Duodenal mucosa (tissue), 2 donors: ENCODE measurements at regions not wholly inside any gene's neighbourhood (a gene's known extent, or its start where the extent isn't known, plus 50 kb on each side); places are given as distances from the start of the nearest gene placed in this dataset.

Experiments
- H3K27ac ChIP-seq: one replicate; pipeline ENCODE4 v1.7.0; 2013; ENCODE audit warnings: low read depth, low read length
- H3K27me3 ChIP-seq, 2 donors: one replicate each; pipeline ENCODE4 v1.7.0; 2013; ENCODE audit warnings: low read length in 2 of 2, control low read depth in 1 of 2; ENCODE audit not compliant: insufficient read depth in 2 of 2, control insufficient read depth in 1 of 2
- H3K36me3 ChIP-seq, 2 donors: one replicate each; pipeline ENCODE4 v1.7.0; 2013; ENCODE audit warnings: low read length in 2 of 2, control low read depth in 1 of 2; ENCODE audit not compliant: insufficient read depth in 2 of 2, control insufficient read depth in 1 of 2
- H3K4me1 ChIP-seq, 2 donors: one replicate each; pipeline ENCODE4 v1.7.0; 2013; ENCODE audit warnings: low read length in 2 of 2, control low read depth in 1 of 2; ENCODE audit not compliant: insufficient read depth in 2 of 2, control insufficient read depth in 1 of 2
- H3K4me3 ChIP-seq, 2 donors: one replicate each; pipeline ENCODE4 v1.7.0; 2013; ENCODE audit warnings: low read length in 2 of 2, low read depth in 1 of 2
- H3K9ac ChIP-seq, 2 donors: one replicate each; pipeline ENCODE4 v1.7.0; 2013; ENCODE audit warnings: low read length in 2 of 2, low read depth in 1 of 2
- H3K9me3 ChIP-seq, 2 donors: one replicate each; pipeline ENCODE4 v1.7.0; 2013; ENCODE audit warnings: low read length in 2 of 2, control low read depth in 1 of 2; ENCODE audit not compliant: control insufficient read depth in 1 of 2

DNA sequence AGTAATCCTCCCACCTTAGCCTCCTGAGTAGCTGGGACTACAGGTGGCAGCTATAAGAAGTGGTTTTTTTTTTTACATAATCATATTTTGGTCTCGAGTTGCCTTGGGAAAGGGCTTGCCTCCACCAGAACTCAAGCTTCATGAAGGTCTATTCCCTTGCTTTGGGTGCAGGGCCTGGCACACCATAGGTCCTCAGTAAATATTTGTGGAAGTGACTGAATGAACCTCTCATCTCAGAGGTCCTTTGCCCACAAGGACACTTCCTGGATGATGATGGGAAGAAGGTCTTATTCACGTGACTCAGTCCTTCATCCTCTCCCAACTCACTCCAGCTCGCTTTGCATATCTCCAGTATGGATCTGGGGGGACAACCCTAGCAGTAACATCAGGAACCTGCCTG lies 114.0 kb upstream of the MED13L start:
- no peak overlapping the region for H3K4me3 ChIP-seq
- H3K27ac ChIP-seq, result no peak overlapping the region
- H3K9me3 ChIP-seq, result no peaks in the 10 kb centered on the region
- H3K27me3 ChIP-seq, result no peaks in the 10 kb centered on the region
- H3K9ac ChIP-seq, result no peak overlapping the region
- H3K4me1 ChIP-seq, result no peaks in the 10 kb centered on the region
- H3K36me3 ChIP-seq, result no peaks in the 10 kb centered on the region

DNA sequence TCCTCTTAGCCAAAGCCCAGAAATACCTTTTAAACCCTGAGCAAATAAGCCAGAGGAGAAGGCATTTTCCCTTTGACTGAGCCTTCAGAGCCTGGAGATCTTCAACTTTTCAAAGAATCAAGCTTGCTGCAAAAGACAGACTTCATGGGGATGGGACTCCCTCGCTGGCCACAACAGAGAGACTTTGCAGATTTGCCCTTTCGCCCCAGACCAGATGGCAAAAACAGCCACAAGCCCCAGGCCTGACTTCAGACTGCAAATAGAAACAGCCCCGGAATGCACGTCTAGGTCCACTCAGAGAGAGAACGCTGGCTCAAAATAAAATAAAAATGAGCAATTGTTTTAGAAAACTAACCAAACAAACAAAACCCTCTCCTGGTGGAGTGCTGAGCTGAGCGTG lies 114.6 kb upstream of the MED13L start:
- H3K9me3 ChIP-seq, result no peaks in the 10 kb centered on the region
- H3K27me3 ChIP-seq, result no peaks in the 10 kb centered on the region
- no peak overlapping the region for H3K4me3 ChIP-seq
- H3K9ac ChIP-seq, result no peak overlapping the region
- no peaks in the 10 kb centered on the region for H3K36me3 ChIP-seq
- no peak overlapping the region for H3K27ac ChIP-seq
- H3K4me1 ChIP-seq, result no peaks in the 10 kb centered on the region

DNA sequence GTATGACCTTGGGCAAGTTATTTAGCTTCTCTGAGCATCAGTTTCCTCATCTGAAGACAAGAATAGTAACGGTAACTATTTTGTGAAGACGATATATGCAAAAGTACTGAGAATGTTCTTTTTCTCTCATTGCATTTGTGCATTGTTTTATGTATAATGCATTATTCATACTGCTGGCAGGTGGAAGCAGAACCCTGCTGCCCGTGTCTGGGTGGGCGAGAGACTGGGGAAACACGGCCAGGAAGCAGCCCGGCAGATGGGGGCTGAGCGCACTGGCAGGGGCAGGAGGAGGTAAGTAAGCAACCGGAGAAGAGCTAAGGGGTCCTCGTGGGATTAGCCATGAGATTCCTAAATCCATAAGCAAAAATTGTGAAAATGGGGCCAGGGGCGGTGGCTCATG lies 115.8 kb upstream of the MED13L start:
- Histone ChIP-seq H3K27me3 (no peaks in the 10 kb centered on the region), H3K36me3 (no peaks in the 10 kb centered on the region), H3K27ac (no peak overlapping the region), H3K4me3 (no peak overlapping the region), H3K9ac (no peak overlapping the region), H3K9me3 (no peaks in the 10 kb centered on the region), H3K4me1 (no peaks in the 10 kb centered on the region)

DNA sequence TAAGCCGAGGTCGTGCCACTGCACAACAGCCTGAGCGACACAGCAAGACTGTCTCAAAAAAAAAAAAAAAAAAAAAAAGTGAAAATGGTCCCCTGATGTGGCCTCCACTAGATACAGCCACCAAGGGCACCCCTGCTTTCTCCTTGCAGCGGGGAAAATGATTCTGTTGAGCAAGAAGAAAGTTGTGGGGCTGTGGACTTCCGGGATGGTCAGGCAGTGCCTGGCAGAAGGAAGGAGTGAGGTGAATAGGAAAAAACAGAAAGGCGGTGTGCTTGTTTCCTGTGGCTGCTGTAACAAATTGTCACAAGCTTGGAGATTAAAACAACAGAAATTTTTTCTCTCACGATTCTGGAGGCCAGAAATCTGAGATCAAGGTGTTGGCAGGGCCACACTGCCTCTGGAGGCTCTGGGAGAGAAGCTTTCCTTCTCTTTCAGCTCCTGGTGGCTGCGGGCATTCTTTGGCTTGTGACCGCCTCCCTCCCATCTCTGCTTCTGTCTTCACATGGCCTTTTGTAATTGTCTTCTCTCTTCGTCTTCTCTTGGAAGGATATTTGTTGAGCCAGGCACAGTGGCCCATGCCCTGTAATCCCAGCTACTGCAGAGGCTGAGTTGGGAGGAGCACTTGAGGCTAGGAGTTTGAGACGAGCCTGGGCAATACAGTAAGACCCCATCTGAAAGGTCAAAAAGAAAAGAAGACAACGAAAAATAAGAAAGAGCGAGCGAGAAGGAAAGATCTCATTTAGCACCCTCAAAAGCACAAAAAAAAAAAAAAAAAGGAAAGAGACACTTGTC lies 116.6 kb upstream of the MED13L start:
- H3K36me3 ChIP-seq, result no peaks in the 10 kb centered on the region
- no peaks in the 10 kb centered on the region for H3K27me3 ChIP-seq
- no peak overlapping the region for H3K27ac ChIP-seq
- H3K9me3 ChIP-seq, result no peaks in the 10 kb centered on the region
- H3K4me3 ChIP-seq, result no peak overlapping the region
- H3K9ac ChIP-seq, result no peak overlapping the region
- H3K4me1 ChIP-seq, result no peaks in the 10 kb centered on the region

GRCh38 chr12:116395396-116395795 lies 117.9 kb upstream of the MED13L start:
- no peaks in the 10 kb centered on the region for H3K27me3 ChIP-seq
- H3K9ac ChIP-seq, result no peak overlapping the region
- H3K27ac ChIP-seq, result no peak overlapping the region
- H3K36me3 ChIP-seq, result no peaks in the 10 kb centered on the region
- no peaks in the 10 kb centered on the region for H3K9me3 ChIP-seq
- H3K4me1 ChIP-seq, result no peaks in the 10 kb centered on the region
- H3K4me3 ChIP-seq, result no peak overlapping the region

DNA sequence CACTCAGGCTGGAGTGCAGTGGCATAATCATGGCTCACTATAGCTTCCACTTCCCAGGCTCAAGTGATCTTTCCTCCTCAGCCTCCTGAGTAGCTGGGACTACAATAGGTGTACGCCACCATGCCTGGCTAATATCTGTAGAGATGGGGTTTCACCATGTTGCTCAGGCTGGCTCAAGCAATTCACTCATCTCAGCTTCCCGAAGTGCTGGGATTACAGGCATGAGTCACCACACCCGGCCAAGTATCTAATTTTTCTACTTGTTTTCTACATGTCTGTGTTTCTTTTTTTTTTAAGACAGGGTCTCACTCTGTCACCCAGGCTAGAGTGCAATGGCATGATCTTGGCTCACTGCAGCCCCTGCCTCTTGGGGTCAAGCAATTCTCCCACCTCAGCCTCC lies 119.7 kb upstream of the MED13L start:
- Histone ChIP-seq H3K27me3 (no peaks in the 10 kb centered on the region), H3K4me3 (no peak overlapping the region), H3K4me1 (no peaks in the 10 kb centered on the region), H3K9me3 (no peaks in the 10 kb centered on the region), H3K27ac (no peak overlapping the region), H3K9ac (no peak overlapping the region), H3K36me3 (no peaks in the 10 kb centered on the region)

- Histone ChIP-seq H3K9ac (no peak overlapping the region), H3K9me3 (no peaks in the 10 kb centered on the region), H3K36me3 (no peaks in the 10 kb centered on the region), H3K27me3 (no peaks in the 10 kb centered on the region), H3K4me3 (no peak overlapping the region), H3K27ac (no peak overlapping the region), H3K4me1 (no peaks in the 10 kb centered on the region)
Observed at GRCh38 chr12:116398193-116398592, 120.7 kb upstream of the MED13L start.

DNA sequence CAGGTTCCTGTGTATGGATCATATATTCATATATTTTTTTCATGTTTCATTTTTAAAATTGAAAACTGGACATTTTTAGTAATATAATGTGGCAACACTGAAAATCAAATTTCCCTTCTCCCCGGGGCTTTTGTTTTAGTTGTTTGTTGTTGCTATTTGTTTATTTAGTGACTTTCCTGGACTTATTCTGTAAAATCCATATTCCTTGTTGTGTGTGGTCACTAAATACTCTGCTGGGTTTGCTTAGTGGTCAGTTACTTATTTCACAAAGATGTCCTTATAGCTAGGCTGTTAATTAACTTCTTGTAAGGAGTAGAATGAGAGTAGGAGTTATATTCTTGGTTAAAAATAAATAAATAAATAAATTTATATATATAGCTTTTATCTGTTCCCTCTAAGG lies 121.6 kb upstream of the MED13L start:
- Histone ChIP-seq H3K27ac (no peak overlapping the region), H3K4me1 (no peaks in the 10 kb centered on the region), H3K4me3 (no peak overlapping the region), H3K27me3 (no peaks in the 10 kb centered on the region), H3K9ac (no peak overlapping the region), H3K36me3 (no peaks in the 10 kb centered on the region), H3K9me3 (no peaks in the 10 kb centered on the region)

DNA sequence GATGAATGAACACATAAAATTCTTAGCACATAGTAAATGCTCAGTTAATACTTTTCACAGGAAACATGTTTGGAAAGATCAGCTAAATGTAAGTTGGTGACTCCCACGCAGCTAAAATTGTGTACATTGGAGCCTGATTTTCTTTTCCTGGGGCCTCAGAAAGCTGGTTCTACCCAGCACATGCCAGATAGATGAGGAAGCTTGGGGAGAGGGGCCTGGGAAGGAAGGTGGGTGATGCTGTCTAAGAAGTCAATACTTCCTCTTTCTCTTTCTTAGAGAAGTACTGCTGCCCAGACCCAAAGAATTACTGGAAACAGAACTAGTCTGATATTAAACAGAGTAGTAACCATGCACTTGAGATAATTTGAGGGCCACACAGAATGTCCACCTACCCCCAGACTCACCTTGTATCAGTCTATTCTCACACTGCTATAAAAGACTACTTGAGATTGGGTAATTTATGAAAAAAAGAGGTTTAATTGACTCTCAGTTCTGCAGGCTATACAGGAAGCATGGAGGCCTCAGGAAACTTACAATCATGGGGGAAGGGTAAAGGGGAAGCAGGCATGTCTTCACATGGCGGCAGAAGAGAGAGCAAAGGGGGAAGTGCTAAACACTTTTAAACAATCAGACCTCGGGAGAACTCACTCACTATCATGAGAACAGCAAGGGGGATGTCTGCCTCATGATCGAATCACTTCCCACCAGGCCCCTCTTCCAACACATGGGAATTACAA lies 123.3 kb upstream of the MED13L start:
- H3K27me3 ChIP-seq, result no peaks in the 10 kb centered on the region
- no peak overlapping the region for H3K4me3 ChIP-seq
- H3K4me1 ChIP-seq, result peaks cover 3 to 4% of the 10 kb centered on the region in 2 donors
- no peak overlapping the region for H3K9ac ChIP-seq
- no peak overlapping the region for H3K27ac ChIP-seq
- H3K36me3 ChIP-seq, result no peaks in the 10 kb centered on the region
- no peaks in the 10 kb centered on the region for H3K9me3 ChIP-seq

DNA sequence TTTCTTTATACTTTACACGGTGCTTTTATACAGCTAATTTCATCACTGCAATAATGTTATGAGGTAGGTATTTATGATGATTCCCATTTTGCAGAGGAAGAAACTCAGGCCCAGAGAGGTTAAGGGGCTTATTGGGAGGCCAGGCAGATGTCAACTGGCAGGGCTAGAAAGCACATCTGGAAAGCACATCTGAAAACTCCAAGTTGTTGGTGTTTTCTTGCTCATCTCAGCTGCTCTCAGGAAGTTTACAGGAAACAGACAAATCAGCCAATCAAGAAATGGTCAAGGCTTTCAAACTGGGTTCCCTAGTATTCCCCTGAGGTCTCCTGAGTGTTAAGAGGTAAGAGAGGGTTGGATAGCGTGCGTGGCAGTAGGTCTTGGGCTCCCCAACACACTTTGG lies 124.1 kb upstream of the MED13L start:
- Histone ChIP-seq H3K9ac (no peak overlapping the region), H3K27ac (no peak overlapping the region), H3K4me3 (no peak overlapping the region), H3K36me3 (no peaks in the 10 kb centered on the region), H3K27me3 (no peaks in the 10 kb centered on the region), H3K9me3 (no peaks in the 10 kb centered on the region), H3K4me1 (peaks cover 3 to 4% of the 10 kb centered on the region in 2 donors)
